Peyer's patch (tissue), 4 donors: ENCODE measurements at regions not wholly inside any gene's neighbourhood (a gene's known extent, or its start where the extent isn't known, plus 50 kb on each side); places are given as distances from the start of the nearest gene placed in this dataset.

Source experiments
- CTCF ChIP-seq, 6 experiments: fragments of 450-650 bp in 4 of 6; fragments of 200-600 bp in 2 of 6; sonication (generic) in 1 of 6; IDR thresholded peaks; one replicate each; pipeline ENCODE4 v1.5.1; 2017 to 2019; ENCODE audit warnings: antibody characterized with exemption in 6 of 6, mild to moderate bottlenecking in 3 of 6, moderate library complexity in 1 of 6
- POLR2A ChIP-seq, 2 donors: fragments of 450-650 bp; IDR thresholded peaks; one replicate each; pipeline ENCODE4 v1.5.1; 2017; ENCODE audit warnings: antibody characterized with exemption in 2 of 2, mild to moderate bottlenecking in 2 of 2, moderate library complexity in 2 of 2

GRCh38 chrY:20648265-20648664 lies 72.7 kb downstream of the EIF1AY start:
- TF ChIP-seq CTCF (IDR thresholded peaks at IDR 0.05) (no peak), POLR2A (IDR thresholded peaks at IDR 0.05) (no peak)
